ENCODE measurements at regions not wholly inside any gene's neighbourhood (a gene's known extent, or its start where the extent isn't known, plus 50 kb on each side); places are given as distances from the start of the nearest gene placed in this dataset.

DNA sequence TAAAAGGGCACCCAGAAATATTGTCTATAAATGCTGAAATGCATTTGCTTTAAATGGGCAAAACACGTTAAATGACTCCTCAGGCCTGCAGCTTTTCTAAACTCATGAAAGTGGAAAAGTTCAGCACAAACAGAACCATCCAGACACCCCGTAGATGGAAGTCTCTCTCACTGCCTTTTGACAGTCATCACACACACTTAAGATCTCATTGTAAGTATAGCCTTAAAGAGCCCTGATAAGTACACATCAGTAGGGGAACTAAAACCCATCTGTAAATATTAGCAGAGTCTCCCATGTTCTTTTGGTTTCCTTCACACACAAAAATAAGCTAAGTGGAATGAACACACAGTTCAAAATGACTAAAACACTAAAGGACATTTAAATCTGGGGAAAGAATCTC lies 166.7 kb downstream of the LTN1 start:
- no peak for DNase-seq

DNA sequence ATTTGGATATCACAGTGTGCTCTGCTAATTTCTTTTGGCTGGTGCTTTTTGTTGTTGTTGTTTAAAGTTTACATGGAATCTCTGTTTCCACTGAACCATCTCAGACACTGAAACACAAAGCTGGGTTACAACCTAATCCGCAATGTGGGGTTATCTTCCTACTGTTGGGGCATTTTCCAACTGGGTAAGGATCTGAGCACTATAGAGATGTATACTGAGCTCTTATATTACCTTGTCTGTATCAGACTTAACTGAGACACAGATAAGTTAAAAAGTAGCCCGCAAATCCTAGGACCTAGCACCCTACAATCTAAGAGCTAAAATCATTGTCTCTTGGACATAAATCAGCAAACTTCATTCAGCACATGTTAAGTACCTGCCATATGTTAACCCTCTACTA lies 169.2 kb downstream of the LTN1 start:
- DNase-seq, result no peak

DNA sequence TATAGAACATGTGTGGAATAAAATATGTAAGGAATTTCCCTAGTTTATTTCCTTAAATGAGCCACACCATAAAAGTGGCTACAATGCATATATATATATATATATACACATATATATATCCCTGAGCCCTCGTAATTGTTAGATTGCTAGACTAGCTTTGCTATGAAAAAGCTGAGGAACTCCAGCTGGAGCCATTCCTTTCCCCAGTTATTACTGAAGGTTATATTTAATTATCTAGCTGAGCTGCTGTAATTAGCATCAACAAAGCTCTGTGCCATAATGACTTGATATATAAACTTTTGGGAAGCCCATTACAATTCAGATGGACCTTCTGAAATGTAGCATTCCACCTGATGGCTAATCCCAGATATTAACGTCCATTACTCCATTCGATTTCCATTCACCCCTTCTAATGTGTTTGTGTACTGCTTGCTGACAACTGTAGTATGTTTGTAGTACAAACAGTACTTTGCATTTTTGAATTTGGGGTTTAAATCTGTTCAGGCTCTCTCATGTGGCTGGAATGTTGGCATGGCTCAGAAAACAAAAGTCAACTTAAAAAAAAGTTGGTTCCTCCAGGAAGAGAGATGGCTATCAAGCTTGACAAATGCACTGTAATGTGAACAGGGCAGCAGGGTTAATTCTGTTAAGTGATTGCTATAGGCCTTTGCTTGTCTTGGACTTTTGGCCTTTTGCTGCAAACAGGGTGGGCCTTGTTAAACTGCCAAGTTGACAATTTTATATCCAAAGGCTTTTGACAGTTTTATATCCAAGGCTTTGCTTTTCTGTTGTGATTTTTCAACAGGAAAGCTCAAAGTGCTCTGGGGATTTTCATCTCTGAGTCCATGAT lies 170.0 kb downstream of the LTN1 start:
- DNase-seq, result no peak

DNA sequence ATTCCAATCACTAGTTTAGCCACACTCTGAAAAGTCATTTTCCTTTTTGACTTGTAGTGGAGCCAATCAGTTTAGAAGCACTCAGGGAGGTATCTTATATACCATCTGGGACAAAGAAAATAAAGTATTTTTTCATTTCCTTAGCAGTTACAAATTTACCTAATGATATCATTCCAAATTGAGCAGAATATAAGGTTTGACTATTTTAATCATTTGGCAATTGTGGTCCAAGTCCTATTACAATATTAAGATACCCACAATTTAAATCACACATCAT lies 170.6 kb downstream of the LTN1 start:
- DNase-seq, result no peak

DNA sequence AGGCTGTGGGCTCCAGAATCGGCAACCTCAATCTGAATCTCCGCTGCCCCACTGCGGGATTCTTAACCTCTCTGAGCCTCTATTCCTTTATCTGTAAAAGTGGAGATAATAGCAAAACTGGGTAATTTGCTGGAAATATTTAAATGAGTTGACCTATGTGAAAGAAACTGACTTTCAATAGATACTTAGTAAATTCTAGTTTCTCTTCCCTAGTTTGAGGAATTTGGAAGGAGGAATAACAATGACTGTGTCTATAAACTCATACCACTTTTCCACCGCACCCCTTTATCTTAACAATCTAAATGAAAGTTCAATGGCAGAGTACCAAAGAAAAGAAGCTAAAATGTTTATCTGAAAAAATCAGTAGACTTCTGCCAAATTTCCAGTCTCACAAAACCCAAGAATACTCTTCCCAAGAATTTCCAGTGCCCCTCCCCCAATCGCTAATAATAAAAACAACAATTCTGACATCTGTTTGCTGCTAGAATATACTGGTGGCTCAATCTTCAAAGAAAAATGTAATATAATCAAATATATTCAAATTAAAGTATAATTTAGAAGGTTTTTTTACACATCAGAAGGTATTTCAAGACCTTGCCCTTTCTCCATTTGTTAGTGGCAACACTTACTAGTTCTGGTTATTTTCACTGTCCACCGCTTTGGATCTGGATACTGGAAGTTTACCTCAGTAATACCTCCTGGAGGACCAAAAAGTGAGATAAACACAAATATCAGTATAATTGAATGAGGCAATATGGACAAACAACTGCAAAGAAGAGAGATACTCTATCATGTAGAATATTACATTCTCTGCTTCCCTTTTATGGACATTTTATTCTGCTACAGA lies 171.2 kb downstream of the LTN1 start:
- DNase-seq, result no peak

DNA sequence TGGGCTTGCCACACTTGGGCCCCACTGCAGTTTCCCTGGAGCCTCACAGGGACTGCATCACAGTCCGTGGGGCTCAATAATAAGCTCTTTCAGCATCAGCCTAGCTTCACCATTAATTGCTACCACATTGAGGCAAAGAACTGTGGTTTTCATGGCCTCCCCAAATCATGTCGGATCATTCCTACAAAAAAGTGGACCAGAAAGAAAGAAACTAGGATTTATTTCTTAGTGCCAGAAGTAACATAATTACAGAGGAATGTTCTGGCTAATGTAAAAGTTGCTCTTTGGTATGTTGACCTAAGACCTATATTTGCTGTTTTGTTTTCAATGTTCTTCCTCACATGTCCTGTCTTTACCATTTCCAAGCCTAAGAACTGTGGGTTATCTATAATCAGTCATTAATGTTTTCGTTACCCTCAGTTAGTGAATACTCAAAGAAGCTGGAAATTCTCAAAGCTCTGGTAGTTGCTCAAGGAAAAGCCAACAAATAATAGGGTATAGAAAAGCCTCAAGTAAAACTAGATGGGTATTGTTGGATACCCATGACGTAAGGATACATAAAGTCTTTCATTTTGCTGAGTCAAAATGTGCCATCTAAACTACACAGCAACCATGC lies 173.9 kb downstream of the LTN1 start:
- DNase-seq, result no peak

DNA sequence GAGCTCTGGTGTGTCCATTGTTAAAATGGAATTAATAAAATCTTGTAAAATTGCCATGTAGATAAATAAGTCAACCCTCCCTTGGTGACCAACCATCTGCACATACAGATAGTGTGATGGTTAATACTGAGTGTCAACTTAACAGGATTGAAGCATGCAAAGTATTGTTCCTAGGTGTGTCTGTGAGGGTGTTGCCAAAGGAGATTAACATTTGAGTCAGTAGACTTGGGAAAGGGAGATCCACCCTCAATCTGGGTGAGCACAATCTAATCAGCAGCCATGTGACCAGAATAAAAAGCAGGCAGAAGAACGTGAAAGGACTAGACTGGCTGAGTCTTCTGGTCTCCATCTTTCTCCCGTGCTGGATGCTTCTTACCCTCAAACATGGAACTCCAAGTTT lies 174.8 kb downstream of the LTN1 start:
- DNase-seq, result no peak

DNA sequence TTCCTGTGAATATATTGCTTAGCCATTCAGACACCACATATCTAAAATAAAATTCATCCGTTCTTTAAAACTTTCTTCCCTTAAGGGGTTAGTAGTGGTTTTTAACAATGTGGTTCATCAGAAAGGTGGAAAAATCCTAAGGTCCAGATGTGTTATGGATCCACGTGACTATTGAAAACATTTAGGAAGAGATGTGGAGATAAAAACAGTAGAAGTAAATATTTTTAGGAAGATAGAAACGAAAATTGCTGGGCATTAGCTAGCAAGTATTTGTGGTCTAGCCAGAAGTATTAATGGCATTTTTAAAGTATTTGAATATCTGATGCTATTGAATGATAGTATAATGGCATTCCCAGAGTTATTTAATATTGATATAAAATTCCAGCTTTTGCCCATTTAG lies 180.8 kb downstream of the LTN1 start:
- no peak for DNase-seq

DNA sequence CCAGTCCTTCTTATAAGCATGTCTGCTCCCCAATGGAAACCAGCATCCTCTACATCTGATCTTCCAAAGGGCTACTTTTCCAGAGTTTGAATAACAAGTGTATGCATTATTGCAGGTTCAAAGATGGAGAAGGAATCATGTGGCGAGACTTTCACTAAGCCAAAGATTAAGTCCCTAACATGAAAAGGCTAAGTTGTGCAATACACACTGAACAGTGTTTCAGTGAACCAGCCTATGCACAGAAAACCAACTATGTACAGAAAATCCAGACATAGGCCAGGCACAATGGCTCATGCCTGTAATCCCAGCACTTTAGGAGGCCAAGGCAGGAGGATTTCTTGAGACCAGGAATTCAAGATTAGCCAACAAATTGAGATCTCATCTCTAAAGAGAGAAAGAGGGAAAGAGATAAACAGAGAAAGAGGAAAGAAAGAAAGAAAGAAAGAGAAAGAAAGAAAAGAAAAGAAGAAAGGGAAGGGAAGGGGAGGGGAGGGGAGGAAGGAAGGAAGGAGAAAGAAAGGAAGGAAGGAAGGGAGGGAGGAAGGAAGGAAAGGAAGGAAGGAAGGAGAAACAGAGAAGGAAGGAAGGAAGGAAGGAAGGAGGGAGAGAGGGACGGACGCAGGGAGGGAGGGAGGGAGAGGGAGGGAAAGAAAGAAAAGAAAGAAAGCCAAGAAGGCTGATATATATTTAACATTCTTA lies 181.7 kb downstream of the LTN1 start:
- DNase-seq, result no peak

DNA sequence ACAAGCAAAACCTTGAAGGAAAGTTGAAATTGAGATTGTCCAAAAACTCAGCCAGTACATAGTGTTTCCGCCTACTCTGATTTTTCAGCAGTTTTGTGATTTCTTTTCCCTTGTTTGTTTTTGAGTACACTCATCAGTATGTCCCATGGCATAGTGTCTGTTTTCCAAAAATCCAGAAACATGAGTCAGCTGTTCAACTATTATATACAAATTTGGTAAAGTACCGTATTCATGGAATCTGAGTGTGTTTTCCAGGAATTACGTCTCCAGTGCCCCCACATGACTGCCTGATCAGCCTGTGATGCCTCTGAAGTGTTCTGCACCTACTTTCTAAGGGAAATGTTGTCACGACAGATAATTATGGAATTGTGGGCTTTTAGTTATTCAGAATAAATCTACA lies 186.8 kb downstream of the LTN1 start:
- DNase-seq, result no peak

DNA sequence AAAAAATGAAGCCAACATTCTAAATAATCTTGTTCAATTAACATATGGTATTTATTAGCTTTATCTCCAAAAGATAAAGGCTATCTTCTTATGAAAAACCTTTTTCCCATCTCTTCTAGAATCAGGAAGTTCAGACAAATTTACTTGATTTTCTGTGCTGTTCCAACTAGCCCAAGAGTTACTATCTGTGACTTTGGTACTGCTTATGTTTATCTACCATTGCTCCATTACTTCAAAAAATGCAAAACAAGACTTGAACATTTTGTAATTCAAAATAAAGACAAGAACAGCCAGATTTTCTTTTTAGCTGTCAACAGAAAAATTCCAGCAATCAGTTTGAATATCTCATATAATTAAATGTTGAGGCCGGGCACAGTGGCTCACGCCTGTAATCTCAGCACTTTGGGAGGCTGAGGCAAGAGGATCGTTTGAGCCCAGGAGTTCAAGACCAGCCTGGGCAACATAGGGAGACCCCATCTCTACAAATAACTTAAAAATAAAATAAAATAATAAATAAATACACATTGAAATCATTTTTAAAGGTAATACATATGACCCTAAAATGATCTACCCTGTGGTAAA lies 188.5 kb downstream of the LTN1 start:
- DNase-seq, result no peak

DNA sequence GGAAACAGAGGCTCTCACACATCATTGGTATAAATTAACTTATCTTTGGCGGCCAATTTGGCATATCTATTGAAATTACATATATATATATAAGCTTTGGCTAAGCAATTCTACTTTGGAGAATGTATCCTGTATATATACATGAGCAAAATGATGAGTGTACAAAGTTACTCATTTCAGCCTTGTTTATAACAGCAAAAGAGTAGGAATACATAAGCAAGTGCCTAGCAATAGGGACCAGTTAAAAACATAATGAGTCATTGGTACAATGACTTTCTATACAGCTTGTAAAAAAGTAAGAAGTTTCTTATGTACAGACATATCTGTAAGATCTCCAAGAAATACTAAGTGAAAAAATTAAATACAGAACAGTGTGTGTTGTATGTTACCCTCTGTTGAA lies 190.8 kb downstream of the LTN1 start:
- no peak for DNase-seq

DNA sequence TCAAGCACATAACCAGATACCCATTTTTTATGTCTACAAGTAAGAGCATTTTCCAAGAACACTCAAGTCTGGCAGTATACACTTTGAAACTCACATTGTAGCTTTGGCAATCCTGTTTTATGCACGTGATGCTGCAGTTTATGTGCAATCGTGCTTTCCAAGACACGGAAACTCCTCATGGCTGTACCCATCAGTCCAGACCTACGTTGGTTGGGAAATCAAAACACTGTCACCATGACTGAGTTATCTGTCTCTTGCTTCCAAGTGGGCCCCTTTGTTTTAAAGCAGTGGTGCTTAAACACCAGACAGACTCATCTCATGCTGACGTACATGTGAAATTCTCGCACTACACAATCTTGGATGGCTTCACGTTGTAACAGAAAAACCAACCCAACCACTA lies 192.8 kb downstream of the LTN1 start:
- no peak for DNase-seq

DNA sequence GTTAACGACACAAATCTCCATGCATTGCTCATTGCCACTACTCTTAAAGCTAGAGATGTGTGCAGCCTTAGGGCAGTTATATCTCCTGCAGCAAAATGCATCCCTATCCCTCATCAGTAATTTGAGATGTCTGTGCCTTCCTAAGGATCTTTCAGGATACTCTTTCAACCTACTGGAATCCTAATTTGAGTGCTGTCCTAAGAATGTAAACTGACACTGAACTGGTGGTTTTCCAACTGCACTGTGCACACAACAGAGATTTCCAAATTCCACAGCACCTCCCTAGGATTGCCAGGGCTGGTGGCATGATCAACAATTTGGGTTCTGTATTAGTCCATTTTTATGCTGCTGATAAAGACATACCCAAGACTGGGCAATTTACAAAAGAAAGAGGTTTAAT lies 193.9 kb downstream of the LTN1 start:
- DNase-seq, result no peak

DNA sequence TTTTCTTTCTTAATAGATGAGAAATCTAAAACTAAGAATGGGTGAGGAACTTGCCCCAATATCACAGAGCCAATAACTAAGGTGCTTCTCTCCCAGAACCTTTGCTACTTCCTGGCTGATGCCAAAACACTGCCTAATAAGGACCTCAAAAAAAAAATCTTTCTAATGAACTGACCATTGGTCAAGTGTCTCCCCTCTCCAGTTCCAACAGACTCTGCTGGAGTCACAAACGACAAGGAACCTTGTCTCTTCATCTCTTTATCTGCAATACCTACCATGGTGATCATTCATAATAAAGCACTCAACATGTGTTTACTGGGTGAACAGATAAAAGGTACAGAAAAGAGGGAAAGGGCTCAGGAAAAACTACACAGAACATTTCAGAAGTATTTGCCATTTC lies 197.4 kb downstream of the LTN1 start:
- no peak for DNase-seq

DNA sequence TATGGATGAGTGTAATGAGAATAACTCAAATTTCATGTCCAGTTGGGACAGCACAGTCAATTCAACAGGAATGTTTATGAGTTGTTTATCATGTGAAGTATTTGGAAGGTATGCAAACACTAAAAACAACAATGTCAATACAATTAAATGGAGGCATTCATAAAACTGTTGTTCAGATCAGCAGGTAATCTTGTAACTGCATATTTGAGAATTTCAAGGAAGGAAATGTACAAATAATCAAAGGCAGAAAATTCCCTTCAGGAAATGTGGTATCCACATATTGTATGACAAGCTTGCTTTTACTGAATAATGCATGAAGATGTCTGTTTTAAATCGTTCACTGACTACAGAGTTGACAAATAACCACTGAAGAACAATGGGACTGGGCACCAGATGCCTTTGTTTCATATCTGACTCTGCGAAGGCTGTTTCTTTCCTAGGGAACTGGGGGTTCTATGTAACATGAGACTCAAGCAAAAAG lies 198.3 kb downstream of the LTN1 start:
- no peak for DNase-seq

DNA sequence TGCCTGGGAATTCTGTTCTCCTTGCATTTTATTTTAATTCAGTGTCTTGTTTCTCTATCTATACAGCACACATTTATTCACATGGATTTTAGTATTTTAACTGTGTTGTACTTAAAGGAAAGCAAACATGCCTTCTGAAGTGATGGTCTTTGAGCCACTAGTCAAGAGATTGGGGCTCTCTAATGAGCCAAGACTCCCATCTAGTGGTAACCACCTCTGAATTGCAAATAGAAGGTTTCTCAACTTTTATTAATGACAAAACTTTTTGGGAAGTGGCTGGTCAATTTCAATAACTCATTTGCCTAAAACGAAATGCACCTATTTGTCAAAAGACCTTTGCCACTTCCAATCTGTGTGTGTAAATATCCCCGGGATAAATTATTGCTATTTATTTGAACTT lies 199.6 kb downstream of the LTN1 start:
- DNase-seq, result no peak

DNA sequence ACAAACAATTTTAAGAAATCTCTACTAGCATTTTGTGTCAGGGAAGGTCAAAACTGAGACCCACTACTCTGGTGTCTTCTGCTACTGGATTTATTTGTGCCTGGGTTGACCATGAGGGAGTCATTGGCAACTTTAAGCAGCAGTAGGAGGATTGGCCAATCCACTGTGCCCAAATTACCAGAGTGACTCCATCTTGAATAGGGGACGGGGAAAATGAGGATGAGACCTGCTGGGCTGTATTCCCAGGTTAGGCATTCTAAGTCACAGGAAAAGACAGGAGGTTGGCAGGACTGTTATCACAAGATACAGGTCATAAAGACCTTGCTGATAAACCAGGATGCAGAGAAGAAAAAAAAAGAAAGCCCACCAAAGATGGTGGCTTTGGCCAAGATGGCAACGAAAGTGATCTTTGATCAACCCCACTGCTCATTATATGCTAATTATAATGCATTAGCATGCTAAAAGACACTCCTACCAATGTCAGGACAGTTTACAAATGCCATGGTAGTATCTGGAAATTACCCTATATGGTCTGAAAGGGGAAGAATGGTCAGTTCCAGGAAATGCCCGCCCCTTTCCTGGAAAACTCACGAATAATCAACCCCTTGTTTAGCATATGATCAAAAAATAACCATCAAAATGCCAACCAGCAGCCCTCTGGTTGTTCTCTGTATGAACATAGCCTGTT lies 200.9 kb downstream of the LTN1 start:
- no peak for DNase-seq

DNA sequence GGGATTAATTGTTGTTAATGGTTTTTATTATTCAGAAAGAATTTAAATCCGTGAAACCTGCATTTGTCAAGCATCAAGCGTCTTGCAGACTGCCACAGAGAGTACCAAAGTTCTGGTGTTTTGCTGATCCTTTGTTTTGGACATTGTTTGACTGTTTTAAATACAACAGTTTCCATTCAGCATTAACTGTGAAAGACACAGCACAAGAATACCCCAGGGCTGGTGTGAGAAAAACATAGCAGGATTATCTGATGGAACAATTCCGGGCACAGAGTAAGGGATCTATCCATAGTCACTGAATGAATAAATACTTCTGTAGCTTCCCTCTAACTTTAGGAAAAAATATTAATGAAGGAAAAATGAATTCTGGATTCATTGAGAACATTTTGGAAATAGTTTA lies 202.3 kb downstream of the LTN1 start:
- no peak for DNase-seq

DNA sequence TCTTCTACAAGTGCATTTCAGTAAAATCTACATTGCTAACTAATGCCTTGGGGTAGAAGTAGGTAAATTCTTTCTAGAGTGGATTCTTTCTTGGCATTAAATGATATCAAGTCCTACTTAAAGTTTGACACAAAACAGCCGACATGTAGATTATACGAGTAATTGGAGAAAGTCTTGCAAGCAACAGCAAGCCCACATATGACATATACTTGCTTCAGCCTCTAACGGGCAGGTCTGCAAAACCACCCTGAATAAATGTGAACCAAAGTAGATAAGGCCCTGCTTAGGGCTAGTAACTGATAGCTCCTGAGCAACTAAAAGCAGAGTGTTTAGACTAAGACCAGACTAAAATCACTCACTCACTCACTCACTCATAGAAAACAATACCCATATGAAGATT lies 203.2 kb downstream of the LTN1 start:
- no peak for DNase-seq

DNA sequence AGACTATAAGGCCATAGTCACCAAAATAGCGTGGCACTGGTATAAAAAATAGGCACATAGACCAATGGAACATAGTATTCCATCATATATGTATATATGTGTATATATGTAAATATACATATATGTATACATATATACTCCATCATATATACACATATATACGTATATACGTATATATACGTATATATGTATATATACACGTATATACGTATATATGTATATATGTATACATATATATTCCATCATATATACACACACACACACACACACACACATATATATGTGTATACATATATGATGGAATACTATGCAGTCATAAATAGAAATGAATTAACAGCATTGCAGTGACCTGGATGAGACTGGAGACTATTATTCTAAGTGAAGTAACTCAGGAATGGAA lies 204.6 kb downstream of the LTN1 start:
- no peak for DNase-seq

DNA sequence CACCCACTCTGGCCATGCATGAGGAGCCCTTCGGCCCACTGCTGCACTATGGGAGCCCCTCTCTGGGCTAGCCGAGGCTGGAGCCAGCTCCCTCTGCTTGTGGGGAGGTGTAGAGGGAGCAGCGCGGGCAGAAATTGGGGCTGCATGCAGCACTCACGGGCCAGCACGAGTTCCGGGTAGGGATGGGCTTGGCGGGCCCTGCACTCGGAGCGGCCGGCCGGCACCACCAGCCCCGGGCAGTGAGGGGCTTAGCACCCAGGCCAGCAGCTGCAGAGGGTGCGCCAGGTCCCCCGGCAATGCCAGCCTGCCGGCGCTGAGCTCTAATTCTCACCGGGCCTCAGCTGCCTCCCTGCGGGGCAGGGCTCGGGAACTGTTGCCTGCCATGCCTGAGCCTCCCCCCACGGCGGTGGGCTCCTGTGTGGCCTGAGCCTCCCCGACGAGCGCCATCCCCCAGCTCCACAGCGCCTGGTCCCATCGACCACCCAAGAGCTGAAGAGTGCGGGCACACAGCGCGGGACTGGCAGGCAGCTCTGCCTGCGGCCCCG lies 209.0 kb downstream of the LTN1 start:
- DNase-seq, result no peak
